ENCODE measurements at regions not wholly inside any gene's neighbourhood (a gene's known extent, or its start where the extent isn't known, plus 50 kb on each side); places are given as distances from the start of the nearest gene placed in this dataset.

GRCh38 chr11:134725716-134726639 is 313.9 kb upstream of the B3GAT1 start:
- TF ChIP-seq, protein P1, sequence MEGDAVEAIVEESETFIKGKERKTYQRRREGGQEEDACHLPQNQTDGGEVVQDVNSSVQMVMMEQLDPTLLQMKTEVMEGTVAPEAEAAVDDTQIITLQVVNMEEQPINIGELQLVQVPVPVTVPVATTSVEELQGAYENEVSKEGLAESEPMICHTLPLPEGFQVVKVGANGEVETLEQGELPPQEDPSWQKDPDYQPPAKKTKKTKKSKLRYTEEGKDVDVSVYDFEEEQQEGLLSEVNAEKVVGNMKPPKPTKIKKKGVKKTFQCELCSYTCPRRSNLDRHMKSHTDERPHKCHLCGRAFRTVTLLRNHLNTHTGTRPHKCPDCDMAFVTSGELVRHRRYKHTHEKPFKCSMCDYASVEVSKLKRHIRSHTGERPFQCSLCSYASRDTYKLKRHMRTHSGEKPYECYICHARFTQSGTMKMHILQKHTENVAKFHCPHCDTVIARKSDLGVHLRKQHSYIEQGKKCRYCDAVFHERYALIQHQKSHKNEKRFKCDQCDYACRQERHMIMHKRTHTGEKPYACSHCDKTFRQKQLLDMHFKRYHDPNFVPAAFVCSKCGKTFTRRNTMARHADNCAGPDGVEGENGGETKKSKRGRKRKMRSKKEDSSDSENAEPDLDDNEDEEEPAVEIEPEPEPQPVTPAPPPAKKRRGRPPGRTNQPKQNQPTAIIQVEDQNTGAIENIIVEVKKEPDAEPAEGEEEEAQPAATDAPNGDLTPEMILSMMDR (IDR thresholded peaks at IDR 0.05) = peak; percentile 44
- no peak for TF ChIP-seq EZH2 (IDR thresholded peaks at IDR 0.05)
